IPS-NIHi11 (cell line): ENCODE measurements at regions not wholly inside any gene's neighbourhood (a gene's known extent, or its start where the extent isn't known, plus 50 kb on each side); places are given as distances from the start of the nearest gene placed in this dataset.
"Not testable (repeated sequence)": the region's sequence is repeated elsewhere in the genome, so short reads cannot be mapped to it uniquely, and the experiment has no call there.

Source experiments
- DNase-seq: peaks from one replicate; pipeline ENCODE4 v3.0.0; 2012; ENCODE audit warnings: mixed read lengths, low spot score

- no peak for DNase-seq
These were observed 411.2 kb upstream of the HS3ST1 start for GRCh38 chr4:11839889-11840288.

- no peak for DNase-seq
These were observed 403.0 kb upstream of the HS3ST1 start for GRCh38 chr4:11831739-11832138.

DNA sequence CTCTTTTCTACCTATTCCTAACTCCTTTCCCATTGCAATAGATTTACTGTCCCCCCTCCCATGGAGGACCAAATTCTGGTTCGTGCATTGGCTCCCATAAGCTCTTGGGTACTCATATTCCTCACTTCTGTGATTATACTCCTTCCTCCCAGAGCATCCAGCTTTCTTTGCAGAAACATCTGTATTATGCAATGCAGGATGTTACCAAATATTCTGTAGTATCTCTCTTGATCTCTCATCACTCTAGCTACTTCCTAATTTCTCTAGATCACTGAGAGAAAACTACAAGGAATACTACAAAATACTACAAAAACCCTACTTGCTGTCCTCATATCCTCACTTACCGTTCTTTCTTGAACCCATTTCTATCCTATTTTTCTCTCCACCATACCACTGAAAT lies 395.9 kb upstream of the HS3ST1 start:
- DNase-seq = no peak

DNA sequence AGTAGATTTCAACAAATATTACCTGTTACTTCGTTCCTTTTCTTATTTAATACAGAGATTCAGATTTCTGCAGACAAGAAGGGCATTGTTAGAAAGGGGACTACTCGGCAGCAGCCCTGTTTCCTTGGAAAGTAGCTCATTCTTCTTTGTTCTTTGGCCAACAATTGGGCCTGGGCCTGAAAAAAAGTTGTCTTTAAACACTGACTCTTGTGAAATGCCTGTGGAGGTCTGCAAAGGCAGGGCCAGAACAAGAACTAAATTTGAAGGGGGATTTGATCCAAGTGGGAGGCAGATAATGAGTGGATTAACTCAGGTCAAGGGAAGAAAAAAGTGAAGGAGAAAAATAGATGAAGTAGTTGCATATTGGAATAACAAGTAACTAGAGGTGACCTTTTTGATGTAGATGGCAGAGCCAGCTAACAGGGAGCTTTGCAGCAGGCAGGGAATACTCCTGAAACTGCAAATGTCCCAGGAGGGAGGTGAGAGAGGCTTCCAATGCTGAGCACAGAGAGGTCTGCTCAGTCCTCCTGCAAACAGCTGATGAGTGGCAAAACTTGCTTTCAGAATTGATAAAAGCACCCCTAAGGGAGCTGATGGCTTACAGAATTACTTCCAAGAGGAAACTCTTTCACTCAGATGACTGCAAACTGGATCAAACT lies 393.2 kb upstream of the HS3ST1 start:
- peak; percentile 10 for DNase-seq

- no peak for DNase-seq
These were observed 388.4 kb upstream of the HS3ST1 start for GRCh38 chr4:11817088-11817487.

DNA sequence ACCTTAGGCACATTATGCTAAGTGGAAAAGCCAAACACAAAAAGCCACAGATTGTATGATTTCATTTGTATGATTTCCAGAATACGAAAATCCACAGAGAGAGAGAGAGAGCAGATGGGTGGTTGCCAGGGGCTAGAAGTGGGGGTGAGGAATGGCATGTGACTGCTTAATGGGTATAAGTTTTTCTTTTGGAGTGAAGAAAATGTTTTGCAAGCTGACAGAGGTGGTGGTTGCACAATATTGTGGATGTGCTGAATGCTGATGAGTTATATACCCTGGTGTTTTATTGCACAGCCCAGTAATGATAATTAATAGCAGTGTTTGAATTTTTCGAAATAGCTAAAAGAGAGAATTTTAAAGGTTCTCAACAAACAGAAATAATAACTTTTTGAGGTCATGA lies 386.1 kb upstream of the HS3ST1 start:
- no peak for DNase-seq

DNA sequence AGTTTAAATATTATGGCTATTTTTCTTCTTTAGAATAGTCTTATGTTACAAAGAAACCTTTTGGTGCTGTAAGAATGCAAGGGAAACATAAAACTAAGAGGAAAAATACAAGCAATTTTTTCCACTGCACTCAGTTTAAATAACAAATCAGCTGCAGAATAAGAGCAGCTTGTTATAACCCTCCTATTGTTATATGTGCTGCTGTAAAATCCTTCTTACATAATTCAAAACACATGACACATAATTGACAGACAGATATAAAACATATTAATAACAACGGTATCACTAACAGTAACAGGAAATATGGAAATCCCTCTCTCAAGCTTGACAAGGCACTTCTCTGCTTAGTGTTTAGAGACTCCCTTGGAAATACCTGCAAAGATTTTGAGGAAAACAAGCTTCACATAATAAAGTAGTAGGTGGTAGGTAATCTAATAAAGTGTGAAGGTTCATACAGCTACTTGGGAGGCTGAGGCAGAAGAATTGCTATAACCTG lies 385.3 kb upstream of the HS3ST1 start:
- DNase-seq = no peak

DNA sequence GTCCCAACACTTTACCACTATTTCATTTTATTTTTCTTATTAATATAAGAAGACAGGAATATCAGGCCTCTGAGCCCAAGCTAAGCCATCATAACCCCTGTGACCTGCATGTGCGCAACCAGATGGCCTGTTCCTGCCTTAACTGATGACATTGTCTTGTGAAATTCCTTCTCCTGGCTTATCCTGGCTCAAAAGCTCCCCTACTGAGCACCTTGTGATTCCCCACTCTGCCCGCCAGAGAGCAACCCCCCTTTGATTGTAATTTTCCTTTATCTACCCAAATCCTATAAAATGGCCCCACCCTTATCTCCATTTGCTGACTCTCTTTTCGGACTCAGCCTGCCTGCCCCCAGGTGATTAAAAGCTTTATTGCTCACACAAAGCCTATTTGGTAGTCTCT lies 382.8 kb upstream of the HS3ST1 start:
- DNase-seq = not testable (repeated sequence)

GRCh38 chr4:11805842-11806241 lies 377.1 kb upstream of the HS3ST1 start:
- peak; percentile 7 for DNase-seq

- DNase-seq = no peak
These were observed 373.1 kb upstream of the HS3ST1 start for GRCh38 chr4:11801466-11802446.

- DNase-seq = no peak
These were observed 370.5 kb upstream of the HS3ST1 start for GRCh38 chr4:11799196-11799595.

DNA sequence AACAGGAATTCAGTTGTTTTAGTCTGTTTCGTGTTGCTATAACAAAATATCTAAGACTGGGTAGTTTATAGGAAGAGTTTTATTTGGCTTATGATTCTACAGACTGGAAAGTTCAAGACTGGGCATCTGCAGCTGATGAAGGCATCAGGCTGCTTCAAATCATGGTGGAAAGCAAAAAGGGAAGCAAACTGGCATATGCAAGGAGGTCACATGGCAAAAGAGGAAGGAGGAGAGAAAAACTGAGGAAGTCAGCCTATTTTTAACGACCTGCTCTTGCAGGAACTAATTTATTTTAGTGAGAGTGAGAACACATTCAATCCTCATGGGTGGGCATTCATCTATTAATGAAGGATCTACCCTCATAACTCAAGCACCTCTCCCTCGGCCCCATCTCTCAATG lies 363.1 kb upstream of the HS3ST1 start:
- no peak for DNase-seq

GRCh38 chr4:11790230-11790629 lies 361.5 kb upstream of the HS3ST1 start:
- no peak for DNase-seq

DNA sequence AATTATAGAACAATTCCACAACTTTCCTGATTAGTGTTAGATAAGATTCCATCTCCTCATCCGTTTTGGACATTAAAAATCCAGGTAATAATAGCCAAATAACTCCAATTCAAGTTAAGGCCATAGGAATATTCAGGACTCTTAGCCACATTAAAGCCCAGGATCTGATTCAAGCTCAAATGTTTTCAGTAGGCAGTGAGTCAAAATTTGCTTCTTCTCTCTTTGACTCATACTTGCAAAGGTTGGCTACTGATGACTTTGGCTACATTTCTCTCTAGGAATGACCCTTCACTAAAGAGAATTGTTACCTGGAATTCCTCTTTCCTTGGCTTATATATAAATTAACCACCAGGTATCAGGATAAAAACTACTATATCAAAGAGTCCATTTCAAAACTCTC lies 354.9 kb upstream of the HS3ST1 start:
- no peak for DNase-seq

- no peak for DNase-seq
These were observed 354.2 kb upstream of the HS3ST1 start for GRCh38 chr4:11782859-11783258.

DNA sequence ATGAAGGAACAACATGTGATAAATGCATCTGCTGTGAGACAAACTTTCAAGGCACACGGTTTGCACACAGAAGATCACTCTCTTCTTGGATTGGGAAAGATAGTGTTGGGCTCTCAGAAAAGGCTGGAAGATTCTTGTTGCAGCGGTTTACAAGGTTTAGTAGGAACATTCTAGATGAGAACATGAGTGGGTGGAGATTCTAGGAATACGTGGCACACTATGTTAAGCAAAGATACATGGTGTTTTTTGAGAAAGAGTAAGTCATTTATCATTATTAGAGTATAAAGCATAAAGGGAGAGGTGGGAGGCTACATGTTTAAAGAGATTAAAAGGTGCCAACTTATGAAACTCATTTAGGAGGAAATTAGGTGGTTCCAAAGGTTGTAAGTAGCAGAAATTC lies 348.8 kb upstream of the HS3ST1 start:
- no peak for DNase-seq

- DNase-seq = no peak
These were observed 345.7 kb upstream of the HS3ST1 start for GRCh38 chr4:11774346-11774745.

DNA sequence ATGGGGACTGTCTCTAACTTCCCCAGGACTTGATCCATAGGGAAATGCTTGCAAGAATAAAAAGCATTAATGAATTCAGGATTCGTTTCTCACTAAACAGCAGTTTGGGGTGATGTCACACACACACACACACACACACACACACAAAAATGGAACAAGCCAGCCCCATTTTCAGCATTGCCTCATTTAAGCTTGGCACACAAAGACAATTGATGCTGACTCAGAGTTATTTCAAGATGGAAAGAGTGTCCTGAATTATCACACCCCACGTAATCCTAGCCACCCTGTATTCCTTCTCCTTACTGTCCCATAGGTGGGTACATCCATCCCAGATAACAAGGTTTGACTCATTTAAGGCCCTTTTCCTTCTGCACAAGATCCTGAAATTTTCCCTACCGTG lies 345.1 kb upstream of the HS3ST1 start:
- no peak for DNase-seq

DNA sequence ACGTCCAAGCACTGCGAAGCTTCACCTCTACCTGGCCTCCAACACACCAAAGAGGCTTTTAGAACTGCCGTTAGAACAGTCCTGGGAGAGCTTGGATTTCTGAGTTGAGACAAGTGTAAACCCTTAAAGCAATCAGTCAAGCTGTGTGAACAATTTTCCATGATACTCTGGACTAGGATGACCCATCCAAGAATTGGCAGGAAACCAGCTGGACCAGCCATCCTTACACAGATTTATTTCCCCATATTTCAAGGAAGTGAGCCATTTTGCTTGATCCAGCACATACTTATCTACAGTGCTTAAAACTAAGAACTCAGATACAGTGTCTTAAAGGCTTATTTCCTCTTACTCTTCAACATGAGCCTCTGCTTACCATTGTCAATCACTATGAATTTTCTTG lies 340.7 kb upstream of the HS3ST1 start:
- no peak for DNase-seq

GRCh38 chr4:11768251-11768972 lies 339.7 kb upstream of the HS3ST1 start:
- DNase-seq = no peak

DNA sequence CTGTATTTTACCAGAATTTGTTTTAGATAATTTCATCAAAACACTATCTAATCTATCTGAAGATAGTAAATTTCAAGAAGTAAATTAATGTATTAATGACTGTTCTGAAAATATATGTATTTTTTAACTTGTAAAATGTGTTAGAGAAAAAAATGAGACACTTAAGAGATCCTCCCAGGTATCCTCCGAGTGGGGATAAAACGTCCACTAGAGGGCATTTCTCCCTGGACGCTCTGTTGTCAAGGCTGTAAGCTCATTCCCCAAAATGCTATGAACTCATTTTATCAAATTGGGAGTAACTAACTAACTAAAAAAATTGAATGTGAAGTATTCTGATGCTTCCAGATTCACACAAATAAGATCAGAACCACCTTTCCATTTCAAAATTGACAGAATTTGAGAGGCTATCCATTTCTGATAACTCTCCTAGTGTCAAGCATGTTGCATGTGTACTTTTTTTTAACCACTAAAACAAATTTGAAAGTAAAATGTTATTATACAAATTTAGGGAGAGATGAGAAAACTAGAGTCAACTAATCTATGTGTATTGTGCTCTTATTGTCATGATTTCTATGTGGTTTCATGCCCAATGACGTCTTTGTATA lies 337.3 kb upstream of the HS3ST1 start:
- DNase-seq = peak; percentile 40
